Keratinocyte (primary cell): ENCODE measurements at regions not wholly inside any gene's neighbourhood (a gene's known extent, or its start where the extent isn't known, plus 50 kb on each side); places are given as distances from the start of the nearest gene placed in this dataset.

Source experiments
- DNase-seq: peaks from one replicate; pipeline ENCODE4 v3.0.0-alpha.2; 2011; ENCODE audit warnings: low read depth, missing footprints, low spot score
- FAIRE-seq: peaks from 2 replicates; lab custom pipeline; 2011; peaks lifted over from hg19 to GRCh38; lab: Jason Lieb, UNC
- H2AFZ ChIP-seq: 2 replicates; pipeline ENCODE4 v1.6.0; 2012; ENCODE audit warnings: low read length, control low read depth, inconsistent platforms; ENCODE audit not compliant: control insufficient read depth
- H3K27ac ChIP-seq: 2 replicates; pipeline ENCODE4 v1.5.1; 2011; ENCODE audit warnings: low read length; ENCODE audit not compliant: control insufficient read depth, insufficient read depth
- H3K27me3 ChIP-seq: 3 replicates; pipeline ENCODE4 v1.6.0; 2011; ENCODE audit warnings: low read length; ENCODE audit not compliant: control insufficient read depth, insufficient read depth; ENCODE audit errors: extremely low read depth
- H3K36me3 ChIP-seq, 2 experiments: 2 replicates in 1 of 2; 3 replicates in 1 of 2; pipeline ENCODE4 v1.5.1; 2011; ENCODE audit warnings: low read length in 2 of 2, mild to moderate bottlenecking in 1 of 2; ENCODE audit not compliant: control insufficient read depth in 2 of 2, insufficient read depth in 2 of 2; ENCODE audit errors: extremely low read depth in 1 of 2
- H3K4me1 ChIP-seq: 3 replicates; pipeline ENCODE4 v1.5.1; 2011; ENCODE audit warnings: low read length; ENCODE audit not compliant: control insufficient read depth, insufficient read depth; ENCODE audit errors: extremely low read depth
- H3K4me2 ChIP-seq: 3 replicates; pipeline ENCODE4 v1.6.0; 2011; ENCODE audit warnings: low read depth, low read length; ENCODE audit not compliant: control insufficient read depth, insufficient read depth; ENCODE audit errors: extremely low read depth
- H3K4me3 ChIP-seq, 3 experiments: fragments of 200-600 bp in 1 of 3; sonication (generic) in 1 of 3; 2 replicates in 2 of 3; 3 replicates in 1 of 3; pipeline ENCODE4 v1.5.1; 2011 to 2016; ENCODE audit warnings: low read length in 3 of 3, mild to moderate bottlenecking in 3 of 3, control low read depth in 2 of 3, inconsistent platforms in 1 of 3, low read depth in 1 of 3, mixed read lengths in 1 of 3, mixed run types in 1 of 3, moderate library complexity in 1 of 3; ENCODE audit not compliant: control insufficient read depth in 2 of 3, insufficient read depth in 2 of 3; ENCODE audit errors: extremely low read depth in 1 of 3
- H3K79me2 ChIP-seq: 2 replicates; pipeline ENCODE4 v1.6.0; 2012; ENCODE audit warnings: low read length; ENCODE audit not compliant: control insufficient read depth, insufficient read depth
- H3K9ac ChIP-seq: 3 replicates; pipeline ENCODE4 v1.6.0; 2011; ENCODE audit warnings: low read length; ENCODE audit not compliant: control insufficient read depth, insufficient read depth; ENCODE audit errors: extremely low read depth
- H3K9me1 ChIP-seq: 3 replicates; pipeline ENCODE4 v1.6.0; 2011; ENCODE audit warnings: low read length; ENCODE audit not compliant: control insufficient read depth, insufficient read depth; ENCODE audit errors: extremely low read depth
- H3K9me3 ChIP-seq: 2 replicates; pipeline ENCODE4 v1.5.1; 2012; ENCODE audit warnings: low read depth, low read length; ENCODE audit not compliant: control insufficient read depth
- H4K20me1 ChIP-seq: 3 replicates; pipeline ENCODE4 v1.6.0; 2011; ENCODE audit warnings: low read length; ENCODE audit not compliant: control insufficient read depth, insufficient read depth; ENCODE audit errors: extremely low read depth
- EZH2 ChIP-seq: IDR thresholded peaks from one replicate; pipeline ENCODE4 v1.6.1; 2012; ENCODE audit warnings: inconsistent platforms, mild to moderate bottlenecking, low read length, moderate library complexity
- dilution Hi-C: fragments of 300-500 bp; cut with MboI; formaldehyde crosslinking; loops from one replicate; pipeline ENCODE4 v1.7.0; 2020; ENCODE audit warnings: low sequenced_read_pairs; ENCODE audit not compliant: extremely low pct_ligation_motif_present
- TF ChIP-seq, protein P1 (sequence below), 3 experiments: IDR thresholded peaks in 1 of 3; conservative IDR thresholded peaks in 1 of 3; optimal IDR thresholded peaks in 1 of 3; 2 replicates in 2 of 3; 3 replicates in 1 of 3; pipeline versions ENCODE3 to v1.5.1; 2011; ENCODE audit warnings: low read length in 3 of 3, mild to moderate bottlenecking in 3 of 3, moderate library complexity in 2 of 3, control low read depth in 1 of 3, inconsistent platforms in 1 of 3; ENCODE audit not compliant: insufficient read depth in 2 of 3; ENCODE audit errors: extremely low read depth in 1 of 3

DNA sequence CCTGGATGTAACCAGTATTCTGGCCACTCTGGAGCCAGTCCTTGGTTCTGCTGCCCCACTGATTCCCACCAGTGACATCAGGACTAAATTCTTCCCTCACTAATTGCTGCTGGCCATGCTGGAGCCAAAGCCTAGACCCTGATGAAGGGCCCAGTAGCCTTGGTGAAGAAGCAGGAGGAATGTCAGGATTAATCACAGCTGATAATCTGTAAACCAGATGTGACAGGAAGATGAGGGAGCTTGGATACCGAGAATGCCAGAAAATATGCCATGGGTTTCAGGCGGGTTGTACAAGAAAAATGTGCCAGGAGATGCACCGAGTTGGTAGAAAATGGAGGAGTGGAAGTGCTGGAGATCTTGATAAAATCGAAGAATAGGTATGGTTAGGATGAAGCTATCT is 119.0 kb upstream of the PPP2R5A start:
- no peak for TF ChIP-seq EZH2
- TF ChIP-seq, protein P1, sequence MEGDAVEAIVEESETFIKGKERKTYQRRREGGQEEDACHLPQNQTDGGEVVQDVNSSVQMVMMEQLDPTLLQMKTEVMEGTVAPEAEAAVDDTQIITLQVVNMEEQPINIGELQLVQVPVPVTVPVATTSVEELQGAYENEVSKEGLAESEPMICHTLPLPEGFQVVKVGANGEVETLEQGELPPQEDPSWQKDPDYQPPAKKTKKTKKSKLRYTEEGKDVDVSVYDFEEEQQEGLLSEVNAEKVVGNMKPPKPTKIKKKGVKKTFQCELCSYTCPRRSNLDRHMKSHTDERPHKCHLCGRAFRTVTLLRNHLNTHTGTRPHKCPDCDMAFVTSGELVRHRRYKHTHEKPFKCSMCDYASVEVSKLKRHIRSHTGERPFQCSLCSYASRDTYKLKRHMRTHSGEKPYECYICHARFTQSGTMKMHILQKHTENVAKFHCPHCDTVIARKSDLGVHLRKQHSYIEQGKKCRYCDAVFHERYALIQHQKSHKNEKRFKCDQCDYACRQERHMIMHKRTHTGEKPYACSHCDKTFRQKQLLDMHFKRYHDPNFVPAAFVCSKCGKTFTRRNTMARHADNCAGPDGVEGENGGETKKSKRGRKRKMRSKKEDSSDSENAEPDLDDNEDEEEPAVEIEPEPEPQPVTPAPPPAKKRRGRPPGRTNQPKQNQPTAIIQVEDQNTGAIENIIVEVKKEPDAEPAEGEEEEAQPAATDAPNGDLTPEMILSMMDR (optimal IDR thresholded peaks at IDR 0.05 in 1 of 3, IDR thresholded peaks at IDR 0.05 in 1 of 3, conservative IDR thresholded peaks at IDR 0.05 in 1 of 3; ENCODE audit: extremely low read depth in 1 of 3, insufficient read depth in 2 of 3, low read length in 3 of 3), result no peak
- H3K9me1 ChIP-seq, result no peaks in the 10 kb centered on the region
- FAIRE-seq (no peak), DNase-seq (no peak)
- no peaks in the 10 kb centered on the region for H3K79me2 ChIP-seq
- no peak overlapping the region for H3K4me3 ChIP-seq
- H2AFZ ChIP-seq, result no peak overlapping the region
- no peaks in the 10 kb centered on the region for H3K9me3 ChIP-seq
- no peak overlapping the region for H3K27ac ChIP-seq
- peaks cover 13% of the 10 kb centered on the region for H3K4me1 ChIP-seq
- no peaks in the 10 kb centered on the region for H3K36me3 ChIP-seq
- no peaks in the 10 kb centered on the region for H4K20me1 ChIP-seq
- dilution Hi-C loops, result no loop called here
- H3K27me3 ChIP-seq, result no peaks in the 10 kb centered on the region
- no peak overlapping the region for H3K9ac ChIP-seq
- H3K4me2 ChIP-seq, result no peak overlapping the region

DNA sequence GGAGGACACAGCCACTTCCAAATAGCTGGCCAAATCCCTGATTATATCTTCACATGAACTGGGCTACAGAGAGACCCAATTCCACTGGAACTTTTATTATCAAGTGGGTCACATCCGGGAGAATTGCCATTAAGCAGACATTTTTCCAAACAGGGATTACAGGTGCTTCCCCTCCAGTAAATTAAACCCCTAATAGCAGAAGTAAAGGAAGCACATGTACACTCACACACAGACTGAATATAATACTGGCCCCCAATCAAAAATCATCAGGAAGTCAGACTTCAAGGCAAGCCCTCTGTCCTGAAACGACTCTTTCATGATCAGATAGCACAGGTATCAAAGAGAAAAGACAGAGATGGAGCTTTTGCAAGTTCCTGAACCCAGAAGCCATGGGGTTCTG is 118.6 kb upstream of the PPP2R5A start:
- Histone ChIP-seq H3K9me1 (no peaks in the 10 kb centered on the region), H3K9me3 (no peaks in the 10 kb centered on the region), H3K4me3 (no peak overlapping the region), H2AFZ (no peak overlapping the region), H4K20me1 (no peaks in the 10 kb centered on the region), H3K4me1 (peaks cover 11% of the 10 kb centered on the region), H3K36me3 (no peaks in the 10 kb centered on the region), H3K79me2 (no peaks in the 10 kb centered on the region), H3K9ac (no peak overlapping the region), H3K27ac (no peak overlapping the region), H3K27me3 (no peaks in the 10 kb centered on the region), H3K4me2 (no peak overlapping the region)
- FAIRE-seq, result no peak
- dilution Hi-C loops, result no loop called here
- no peak for TF ChIP-seq EZH2
- TF ChIP-seq, protein P1 (optimal IDR thresholded peaks at IDR 0.05 in 1 of 3, IDR thresholded peaks at IDR 0.05 in 1 of 3, conservative IDR thresholded peaks at IDR 0.05 in 1 of 3; ENCODE audit: extremely low read depth in 1 of 3, insufficient read depth in 2 of 3, low read length in 3 of 3), result no peak
- no peak for DNase-seq
